Peyer's patch (tissue), 4 donors: ENCODE measurements at regions not wholly inside any gene's neighbourhood (a gene's known extent, or its start where the extent isn't known, plus 50 kb on each side); places are given as distances from the start of the nearest gene placed in this dataset.

Source experiments
- DNase-seq, 3 donors: peaks; one replicate each; pipeline ENCODE4 v3.0.0-alpha.2; 2017 to 2019
- H3K27ac ChIP-seq, 4 donors: fragments of 200-600 bp; sonication (generic); one replicate each; pipeline ENCODE4 v1.5.1; 2016 to 2019
- H3K27me3 ChIP-seq, 2 donors: fragments of 200-600 bp; sonication (generic); one replicate each; pipeline ENCODE4 v1.5.1; 2019
- H3K36me3 ChIP-seq, 3 donors: fragments of 200-600 bp; sonication (generic); one replicate each; pipeline ENCODE4 v1.5.1; 2016 to 2019
- H3K4me1 ChIP-seq, 4 donors: fragments of 200-600 bp; sonication (generic); one replicate each; pipeline ENCODE4 v1.5.1; 2016 to 2019
- H3K4me3 ChIP-seq, 4 donors: fragments of 200-600 bp; sonication (generic); 1 replicate in 3 of 4; 2 replicates in 1 of 4; pipeline ENCODE4 v1.5.1; 2016 to 2019; ENCODE audit warnings: mild to moderate bottlenecking in 1 of 4
- H3K9me3 ChIP-seq, 4 donors: fragments of 200-600 bp; sonication (generic); one replicate each; pipeline ENCODE4 v1.5.1; 2016 to 2019; ENCODE audit warnings: mild to moderate bottlenecking in 1 of 4
- POLR2A ChIP-seq, 2 donors: fragments of 450-650 bp; IDR thresholded peaks; one replicate each; pipeline ENCODE4 v1.5.1; 2017; ENCODE audit warnings: antibody characterized with exemption in 2 of 2, mild to moderate bottlenecking in 2 of 2, moderate library complexity in 2 of 2
- TF ChIP-seq, protein P1 (sequence below), 6 experiments: fragments of 450-650 bp in 4 of 6; fragments of 200-600 bp in 2 of 6; sonication (generic) in 1 of 6; IDR thresholded peaks; one replicate each; pipeline ENCODE4 v1.5.1; 2017 to 2019; ENCODE audit warnings: antibody characterized with exemption in 6 of 6, mild to moderate bottlenecking in 3 of 6, moderate library complexity in 1 of 6

DNA sequence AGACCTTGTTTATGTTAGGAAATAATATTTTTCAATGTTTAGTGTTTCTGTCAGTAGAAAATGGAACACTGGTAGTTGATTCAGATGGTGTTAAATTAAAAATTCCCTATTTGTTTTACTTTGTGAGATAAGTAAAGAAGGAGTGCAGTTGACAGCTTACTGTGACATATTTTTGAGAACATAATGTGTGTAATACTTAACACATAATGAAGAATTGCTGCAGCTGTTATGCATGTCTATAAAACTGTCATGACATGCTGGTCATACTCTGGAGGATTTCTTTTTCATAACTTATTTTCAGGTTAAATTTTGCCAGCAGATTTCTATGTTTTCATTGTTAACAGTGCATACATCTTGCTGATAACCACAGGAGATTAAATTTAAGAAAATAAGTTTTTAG lies 296.1 kb downstream of the CTH start:
- Histone ChIP-seq H3K27ac (no peak overlapping the region), H3K4me3 (no peak overlapping the region), H3K9me3 (no peaks in the 10 kb centered on the region), H3K36me3 (no peaks in the 10 kb centered on the region), H3K27me3 (no peaks in the 10 kb centered on the region), H3K4me1 (no peaks in the 10 kb centered on the region)
- no peak for DNase-seq
- no peak for TF ChIP-seq POLR2A (IDR thresholded peaks at IDR 0.05)

GRCh38 chr1:70714149-70714548 lies 303.1 kb downstream of the CTH start:
- TF ChIP-seq, protein P1, sequence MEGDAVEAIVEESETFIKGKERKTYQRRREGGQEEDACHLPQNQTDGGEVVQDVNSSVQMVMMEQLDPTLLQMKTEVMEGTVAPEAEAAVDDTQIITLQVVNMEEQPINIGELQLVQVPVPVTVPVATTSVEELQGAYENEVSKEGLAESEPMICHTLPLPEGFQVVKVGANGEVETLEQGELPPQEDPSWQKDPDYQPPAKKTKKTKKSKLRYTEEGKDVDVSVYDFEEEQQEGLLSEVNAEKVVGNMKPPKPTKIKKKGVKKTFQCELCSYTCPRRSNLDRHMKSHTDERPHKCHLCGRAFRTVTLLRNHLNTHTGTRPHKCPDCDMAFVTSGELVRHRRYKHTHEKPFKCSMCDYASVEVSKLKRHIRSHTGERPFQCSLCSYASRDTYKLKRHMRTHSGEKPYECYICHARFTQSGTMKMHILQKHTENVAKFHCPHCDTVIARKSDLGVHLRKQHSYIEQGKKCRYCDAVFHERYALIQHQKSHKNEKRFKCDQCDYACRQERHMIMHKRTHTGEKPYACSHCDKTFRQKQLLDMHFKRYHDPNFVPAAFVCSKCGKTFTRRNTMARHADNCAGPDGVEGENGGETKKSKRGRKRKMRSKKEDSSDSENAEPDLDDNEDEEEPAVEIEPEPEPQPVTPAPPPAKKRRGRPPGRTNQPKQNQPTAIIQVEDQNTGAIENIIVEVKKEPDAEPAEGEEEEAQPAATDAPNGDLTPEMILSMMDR (IDR thresholded peaks at IDR 0.05), result no peak
- no peak for TF ChIP-seq POLR2A (IDR thresholded peaks at IDR 0.05)
- H3K36me3 ChIP-seq, result no peaks in the 10 kb centered on the region
- no peaks in the 10 kb centered on the region for H3K27me3 ChIP-seq
- H3K9me3 ChIP-seq, result no peaks in the 10 kb centered on the region
- no peak overlapping the region for H3K27ac ChIP-seq
- H3K4me3 ChIP-seq, result no peak overlapping the region
- no peak for DNase-seq
- no peaks in the 10 kb centered on the region for H3K4me1 ChIP-seq

GRCh38 chr1:70717211-70717610 lies 306.1 kb downstream of the CTH start:
- Histone ChIP-seq H3K36me3 (no peaks in the 10 kb centered on the region), H3K9me3 (no peaks in the 10 kb centered on the region), H3K4me1 (no peaks in the 10 kb centered on the region), H3K27me3 (no peaks in the 10 kb centered on the region), H3K27ac (no peak overlapping the region), H3K4me3 (no peak overlapping the region)
- DNase-seq, result no peak
- TF ChIP-seq, protein P1 (IDR thresholded peaks at IDR 0.05), result no peak
- no peak for TF ChIP-seq POLR2A (IDR thresholded peaks at IDR 0.05)

- H3K27ac ChIP-seq, result peak overlapping the region in 1 of 4 donors; percentile 10
- H3K9me3 ChIP-seq, result no peaks in the 10 kb centered on the region
- TF ChIP-seq, protein P1 (IDR thresholded peaks at IDR 0.05), result no peak
- no peak for TF ChIP-seq POLR2A (IDR thresholded peaks at IDR 0.05)
- H3K4me1 ChIP-seq, result no peaks in the 10 kb centered on the region
- no peaks in the 10 kb centered on the region for H3K27me3 ChIP-seq
- H3K36me3 ChIP-seq, result no peaks in the 10 kb centered on the region
- no peak for DNase-seq
- H3K4me3 ChIP-seq, result no peak overlapping the region
Observed at GRCh38 chr1:70717656-70718055, 306.6 kb downstream of the CTH start.

DNA sequence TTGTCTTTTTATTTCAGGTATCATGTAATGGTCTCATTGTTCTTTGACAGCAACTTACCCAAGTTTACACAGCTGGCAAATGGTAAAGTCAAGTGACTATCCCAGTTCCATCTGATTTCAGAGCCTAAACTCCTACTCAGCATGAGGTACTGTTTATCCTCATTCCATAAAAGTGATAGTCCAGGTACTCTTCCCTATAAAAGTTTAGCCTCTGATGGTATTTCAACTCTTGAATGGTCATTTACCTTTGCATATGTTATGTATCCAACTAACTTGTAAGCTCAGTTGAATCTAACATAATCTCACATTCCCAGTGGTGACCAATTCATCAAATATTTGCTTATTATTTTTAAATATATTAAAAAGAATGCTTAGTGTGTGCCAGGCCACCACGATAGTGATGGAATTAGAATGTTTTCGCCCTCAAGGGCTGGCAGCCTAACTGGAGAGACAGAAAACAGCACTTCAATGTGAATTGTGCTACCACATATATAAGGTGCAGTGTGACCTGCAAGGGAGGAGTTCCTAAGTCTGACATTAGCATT lies 307.1 kb downstream of the CTH start:
- Histone ChIP-seq H3K4me3 (no peak overlapping the region), H3K27me3 (no peaks in the 10 kb centered on the region), H3K27ac (peak overlapping the region in 1 of 4 donors; percentile 10), H3K4me1 (no peaks in the 10 kb centered on the region), H3K36me3 (no peaks in the 10 kb centered on the region), H3K9me3 (no peaks in the 10 kb centered on the region)
- TF ChIP-seq, protein P1 (IDR thresholded peaks at IDR 0.05), result no peak
- TF ChIP-seq POLR2A (IDR thresholded peaks at IDR 0.05), result no peak
- DNase-seq, result no peak

- Histone ChIP-seq H3K27me3 (no peaks in the 10 kb centered on the region), H3K4me1 (no peaks in the 10 kb centered on the region), H3K4me3 (no peak overlapping the region), H3K27ac (no peak overlapping the region), H3K9me3 (no peaks in the 10 kb centered on the region), H3K36me3 (no peaks in the 10 kb centered on the region)
- DNase-seq, result no peak
- TF ChIP-seq, protein P1 (IDR thresholded peaks at IDR 0.05), result no peak
- TF ChIP-seq POLR2A (IDR thresholded peaks at IDR 0.05), result no peak
Observed at GRCh38 chr1:70719154-70719553, 308.1 kb downstream of the CTH start.
